ENCODE measurements at regions not wholly inside any gene's neighbourhood (a gene's known extent, or its start where the extent isn't known, plus 50 kb on each side); places are given as distances from the start of the nearest gene placed in this dataset.

DNA sequence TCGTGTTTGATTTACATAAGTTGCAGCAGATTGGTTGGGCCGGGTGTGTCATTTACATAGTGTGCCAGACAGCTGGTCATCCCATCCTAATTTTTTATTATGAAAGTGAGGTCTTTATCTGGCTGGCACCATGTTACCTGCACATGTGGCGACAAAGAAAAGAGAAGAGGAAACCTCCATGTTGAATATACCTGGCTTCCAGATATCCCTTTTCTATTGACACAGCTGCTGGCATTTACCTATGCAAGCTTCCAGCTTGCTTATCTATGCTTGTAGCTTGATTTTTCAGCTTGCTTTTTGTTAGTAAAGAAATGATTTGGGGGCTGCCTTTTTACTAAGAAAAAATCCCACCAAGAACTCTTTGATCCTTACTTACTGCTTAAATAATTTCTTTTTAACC is 681.3 kb upstream of the SLITRK1 start:
- DNase-seq (ENCODE audit: insufficient read length, low spot score) (no peak), FAIRE-seq (no peak)

DNA sequence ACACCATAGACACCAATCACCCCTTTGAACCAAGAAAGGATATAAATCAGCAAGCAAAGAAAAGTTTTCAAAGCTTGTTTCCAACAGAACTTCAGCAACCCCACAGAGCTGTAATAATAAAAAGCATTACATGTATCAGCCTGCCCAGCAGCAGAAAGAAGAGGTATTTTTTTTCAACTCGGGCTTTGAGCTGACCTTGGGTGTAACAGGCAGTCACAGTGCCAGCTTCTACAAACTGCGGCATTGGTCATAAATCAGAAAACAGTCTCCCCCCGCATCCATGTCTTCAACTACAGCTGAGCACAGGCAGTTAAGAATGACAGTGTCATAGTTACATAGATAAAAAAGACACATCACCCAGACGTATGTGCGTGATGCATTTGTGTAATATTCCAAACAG is 671.0 kb upstream of the SLITRK1 start:
- DNase-seq (ENCODE audit: insufficient read length, low spot score) (no peak), FAIRE-seq (no peak)

GRCh38 chr13:84543962-84544361 is 661.7 kb upstream of the SLITRK1 start:
- DNase-seq (ENCODE audit: insufficient read length, low spot score) = no peak
- FAIRE-seq = no peak

DNA sequence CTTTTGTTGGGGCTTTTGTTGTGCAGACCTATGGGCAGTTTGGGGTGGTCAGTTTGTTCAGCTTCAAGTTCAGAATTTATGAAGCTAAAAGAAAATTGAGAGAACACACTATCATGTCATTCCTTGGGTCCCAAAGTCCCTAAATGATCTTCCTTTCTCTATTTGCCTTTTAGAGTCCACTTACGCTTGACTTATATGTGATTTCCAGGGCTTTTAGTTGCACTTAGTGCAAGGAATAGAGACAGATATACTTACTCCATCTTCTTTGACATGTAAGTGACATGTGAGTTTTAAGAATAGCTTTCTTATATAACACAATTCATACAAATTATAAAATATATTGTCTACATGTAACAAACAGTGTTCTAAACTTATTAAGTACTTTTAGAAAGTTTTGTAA is 660.1 kb upstream of the SLITRK1 start:
- FAIRE-seq = no peak
- no peak for DNase-seq (ENCODE audit: insufficient read length, low spot score)

DNA sequence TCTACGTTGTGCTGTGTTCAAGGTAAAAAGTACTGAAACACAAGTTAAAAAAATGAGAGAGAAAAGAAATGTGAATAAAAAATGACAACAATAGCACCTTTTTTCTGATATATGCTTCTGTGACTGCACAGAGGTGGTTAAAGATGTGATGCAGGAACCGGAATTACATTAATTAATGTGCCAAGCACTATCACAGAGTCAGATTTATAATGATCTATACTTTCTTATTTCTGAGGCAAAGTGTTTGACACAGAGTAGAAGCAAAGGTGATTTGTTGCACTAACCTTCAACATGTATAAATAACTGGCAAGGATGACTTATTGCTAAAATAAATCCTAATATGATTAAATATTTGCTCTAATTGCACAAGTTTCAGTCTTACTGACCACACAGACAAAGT is 654.6 kb upstream of the SLITRK1 start:
- DNase-seq (ENCODE audit: insufficient read length, low spot score) (no peak), FAIRE-seq (no peak)

- FAIRE-seq (no peak), DNase-seq (ENCODE audit: insufficient read length, low spot score) (no peak)
Measured at GRCh38 chr13:84528408-84529070, 646.3 kb upstream of the SLITRK1 start.

DNA sequence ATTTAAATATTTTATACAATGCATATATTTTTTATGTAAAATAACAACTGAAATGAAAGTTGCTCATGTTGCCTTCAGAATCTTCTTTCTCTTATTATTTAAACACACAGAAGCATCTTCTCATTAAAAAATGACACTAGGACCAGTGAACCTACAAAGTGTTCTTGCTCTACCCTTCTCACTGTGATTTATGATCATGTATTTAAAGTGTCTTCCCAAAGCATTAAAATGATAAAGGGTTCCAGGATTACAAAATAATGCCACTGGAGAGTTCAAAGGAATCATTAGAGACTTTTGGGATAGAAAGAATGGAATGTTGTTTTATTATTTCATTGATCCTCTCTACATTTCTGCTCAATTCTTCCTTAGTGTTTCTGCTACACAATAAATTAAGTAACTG is 643.6 kb upstream of the SLITRK1 start:
- FAIRE-seq = no peak

DNA sequence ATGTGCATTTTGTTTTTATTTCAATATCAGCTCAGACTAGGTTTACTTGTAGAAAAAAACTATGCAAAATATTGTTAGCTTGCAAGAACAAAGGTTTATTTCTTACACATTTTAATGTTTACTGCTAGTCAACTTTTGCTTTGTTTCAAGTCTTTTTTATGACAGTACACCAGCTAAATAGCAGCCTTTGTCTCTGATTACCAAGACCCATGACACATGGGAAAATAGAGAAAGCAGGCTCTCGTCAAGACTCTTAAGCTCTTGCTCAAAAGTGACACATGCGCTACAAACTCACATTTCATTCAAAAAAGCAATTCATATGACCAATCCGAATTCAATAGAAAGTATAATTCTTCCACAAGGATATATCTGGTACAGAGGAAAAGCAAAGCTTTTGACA is 642.3 kb upstream of the SLITRK1 start:
- DNase-seq (ENCODE audit: insufficient read length, low spot score) (no peak), FAIRE-seq (no peak)

More for the DNA sequence above, 643.6 kb upstream of the SLITRK1 start:
- no peak for DNase-seq (ENCODE audit: insufficient read length, low spot score)

DNA sequence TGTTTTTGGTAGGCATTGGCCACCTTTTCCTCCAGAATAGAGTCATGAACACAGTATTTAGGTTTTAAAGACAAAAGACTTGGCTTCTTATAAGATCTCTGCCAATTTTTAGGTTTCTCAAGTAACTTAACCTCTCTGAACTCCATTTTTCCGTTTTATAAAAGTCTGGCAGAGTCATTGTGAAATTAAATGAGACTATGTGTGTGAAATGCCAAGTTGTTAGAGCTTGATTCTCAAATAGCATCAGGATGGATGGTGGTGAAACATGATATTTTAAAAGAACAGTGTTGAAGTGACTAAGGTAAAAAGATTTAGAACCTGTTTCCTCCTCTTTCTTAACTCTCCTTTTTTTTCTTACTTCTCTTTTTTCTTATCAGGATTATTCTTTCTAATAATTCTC is 617.7 kb upstream of the SLITRK1 start:
- FAIRE-seq (no peak), DNase-seq (ENCODE audit: insufficient read length, low spot score) (no peak)

- FAIRE-seq (no peak), DNase-seq (ENCODE audit: insufficient read length, low spot score) (no peak)
Measured at GRCh38 chr13:84497613-84498012, 615.3 kb upstream of the SLITRK1 start.

- FAIRE-seq = no peak
- no peak for DNase-seq (ENCODE audit: insufficient read length, low spot score)
Measured at GRCh38 chr13:84491952-84492351, 609.7 kb upstream of the SLITRK1 start.

DNA sequence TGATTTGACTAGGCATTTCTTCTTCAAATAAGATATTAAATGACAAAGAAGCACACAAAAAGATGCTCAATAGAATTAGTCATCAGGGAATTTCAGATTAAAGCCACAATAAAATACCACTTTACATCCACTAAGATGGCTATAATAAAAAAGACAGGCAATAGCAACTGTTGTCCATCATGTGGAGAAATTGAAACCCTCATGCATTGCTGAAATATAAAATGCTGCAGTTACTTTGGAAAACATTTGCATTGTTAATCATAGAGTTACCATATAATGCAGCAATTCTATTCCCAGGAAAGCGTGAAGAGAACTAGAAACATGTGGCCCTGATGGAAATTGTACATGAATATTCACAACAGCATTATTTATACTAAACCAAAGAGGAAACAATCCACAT is 605.5 kb upstream of the SLITRK1 start:
- DNase-seq (ENCODE audit: insufficient read length, low spot score) (no peak), FAIRE-seq (no peak)

DNA sequence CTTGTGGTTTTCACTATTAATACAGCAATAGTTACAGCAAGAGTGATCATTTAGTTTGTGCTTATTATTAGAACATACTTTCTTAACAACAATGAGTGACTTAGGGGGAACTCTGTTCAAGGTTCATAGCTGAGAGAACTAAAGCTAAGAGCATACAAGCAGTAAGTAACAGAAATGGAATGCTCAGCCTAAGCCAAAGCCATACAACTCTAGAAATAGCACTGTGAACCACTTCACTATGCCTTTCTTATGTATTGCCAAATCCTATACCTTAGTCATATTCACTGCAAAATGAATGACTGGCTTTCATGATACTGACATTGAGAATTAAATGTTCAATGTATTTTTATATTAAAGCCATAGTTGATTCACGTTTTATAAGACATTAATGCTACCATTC is 599.7 kb upstream of the SLITRK1 start:
- no peak for DNase-seq (ENCODE audit: insufficient read length, low spot score)
- FAIRE-seq = no peak

DNA sequence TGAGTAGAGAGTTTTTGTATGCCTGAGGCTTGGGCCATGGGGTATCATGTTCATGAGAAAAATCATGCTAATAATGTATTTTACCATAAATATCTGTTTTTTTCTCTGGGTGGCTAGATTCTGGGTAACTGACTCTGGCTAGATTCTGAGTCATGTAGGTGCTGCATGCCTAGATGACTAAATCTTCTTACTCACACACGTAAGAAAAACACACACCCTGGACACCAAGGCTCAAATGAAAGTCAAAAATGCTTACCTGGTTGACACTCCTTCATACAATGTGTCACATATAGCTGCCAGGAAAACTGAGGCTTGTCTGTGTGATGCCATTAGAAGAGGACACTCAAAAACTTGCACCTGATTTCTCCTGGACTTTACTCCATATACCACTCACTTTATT is 597.4 kb upstream of the SLITRK1 start:
- FAIRE-seq (no peak), DNase-seq (ENCODE audit: insufficient read length, low spot score) (no peak)

GRCh38 chr13:84470528-84470927 is 588.3 kb upstream of the SLITRK1 start:
- FAIRE-seq (no peak), DNase-seq (ENCODE audit: insufficient read length, low spot score) (no peak)

GRCh38 chr13:84466461-84466860 is 584.2 kb upstream of the SLITRK1 start:
- FAIRE-seq = no peak
- DNase-seq (ENCODE audit: insufficient read length, low spot score) = no peak

GRCh38 chr13:84460989-84461388 is 578.7 kb upstream of the SLITRK1 start:
- DNase-seq (ENCODE audit: insufficient read length, low spot score) (no peak), FAIRE-seq (no peak)

GRCh38 chr13:84455143-84455905 is 573.0 kb upstream of the SLITRK1 start:
- DNase-seq (ENCODE audit: insufficient read length, low spot score) (no peak), FAIRE-seq (no peak)

- no peak for FAIRE-seq
- DNase-seq (ENCODE audit: insufficient read length, low spot score) = no peak
Measured at GRCh38 chr13:84447640-84447978, 565.3 kb upstream of the SLITRK1 start.

GRCh38 chr13:84446972-84447639 is 564.8 kb upstream of the SLITRK1 start:
- no peak for DNase-seq (ENCODE audit: insufficient read length, low spot score)
- FAIRE-seq = no peak

DNA sequence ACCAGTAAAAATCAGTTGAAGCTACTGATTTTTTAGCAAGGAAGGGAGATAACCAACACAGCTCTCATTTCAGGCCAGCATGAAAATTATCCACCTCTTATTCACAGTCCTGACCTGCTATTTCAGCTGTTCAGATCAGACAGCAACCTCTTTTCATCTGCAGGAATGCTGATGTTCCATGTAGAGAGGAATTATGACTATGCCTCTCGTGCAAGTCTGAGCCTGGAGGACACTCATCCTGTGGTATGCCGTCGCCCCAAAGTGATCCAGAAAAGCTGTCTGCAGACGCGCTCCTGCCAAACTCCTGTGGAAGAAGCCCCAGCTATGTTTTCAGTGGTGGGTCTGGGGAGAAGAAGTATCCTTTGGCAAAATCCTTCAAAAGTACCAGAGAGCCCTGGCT is 563.5 kb upstream of the SLITRK1 start:
- FAIRE-seq = no peak

GRCh38 chr13:84443463-84443862 is 561.2 kb upstream of the SLITRK1 start:
- FAIRE-seq = no peak
- no peak for DNase-seq (ENCODE audit: insufficient read length, low spot score)

More for the DNA sequence above, 563.5 kb upstream of the SLITRK1 start:
- no peak for DNase-seq (ENCODE audit: insufficient read length, low spot score)

Measured in GM19239 (cell line).